Gastrocnemius medialis (tissue), 4 donors: ENCODE measurements at regions not wholly inside any gene's neighbourhood (a gene's known extent, or its start where the extent isn't known, plus 50 kb on each side); places are given as distances from the start of the nearest gene placed in this dataset.

Experiments
- ATAC-seq, 2 donors: fragments of 150-250 bp; one replicate each; pipeline ENCODE4 v1.9.1; 2016
- DNase-seq, 2 donors: peaks; one replicate each; pipeline ENCODE4 v3.0.0-alpha.2; 2019
- H3K27ac ChIP-seq, 4 donors: fragments of 200-600 bp; sonication (generic); 1 replicate in 1 of 4; 2 replicates in 3 of 4; pipeline ENCODE4 v1.5.1; 2016 to 2018; ENCODE audit warnings: mild to moderate bottlenecking in 2 of 4, moderate library complexity in 1 of 4
- H3K27me3 ChIP-seq, 3 donors: fragments of 200-600 bp; sonication (generic) in 2 of 3; 1 replicate in 1 of 3; 2 replicates in 2 of 3; pipeline versions ENCODE4 v1.5.1 to v1.6.0; 2016 to 2019; ENCODE audit warnings: mild to moderate bottlenecking in 1 of 3, moderate library complexity in 1 of 3
- H3K36me3 ChIP-seq, 2 donors: fragments of 200-600 bp; sonication (generic) in 1 of 2; one replicate each; pipeline ENCODE4 v1.5.1; 2017 to 2018
- H3K4me1 ChIP-seq, 2 donors: fragments of 200-600 bp; sonication (generic) in 1 of 2; one replicate each; pipeline ENCODE4 v1.5.1; 2016 to 2017; ENCODE audit warnings: mild to moderate bottlenecking in 2 of 2
- H3K4me3 ChIP-seq, 4 donors: fragments of 200-600 bp; sonication (generic) in 3 of 4; 1 replicate in 1 of 4; 2 replicates in 3 of 4; pipeline ENCODE4 v1.5.1; 2016 to 2019; ENCODE audit warnings: mild to moderate bottlenecking in 2 of 4
- H3K9me3 ChIP-seq, 3 donors: fragments of 200-600 bp; sonication (generic) in 2 of 3; 1 replicate in 1 of 3; 2 replicates in 2 of 3; pipeline ENCODE4 v1.5.1; 2016 to 2019
- CTCF ChIP-seq, 5 experiments: fragments of 450-650 bp in 3 of 5; fragments of 200-600 bp in 2 of 5; sonication (generic) in 2 of 5; IDR thresholded peaks in 4 of 5; conservative IDR thresholded peaks in 1 of 5; 1 replicate in 4 of 5; 2 replicates in 1 of 5; pipeline ENCODE4 v1.5.1; 2016 to 2019; ENCODE audit warnings: antibody characterized with exemption in 5 of 5, mild to moderate bottlenecking in 3 of 5, moderate library complexity in 3 of 5
- POLR2A ChIP-seq, 2 donors: fragments of 450-650 bp; IDR thresholded peaks; one replicate each; pipeline ENCODE4 v1.6.1; 2017; ENCODE audit warnings: antibody characterized with exemption in 2 of 2, mild to moderate bottlenecking in 2 of 2, moderate library complexity in 2 of 2
- in situ Hi-C, 4 donors: fragments of 200-750 bp; cut with MboI; loops; one replicate each; pipeline versions ENCODE4 v1.15.0 to v1.8.0; 2017; ENCODE audit warnings: low sequenced_read_pairs in 4 of 4
- intact Hi-C: fragments of 100-400 bp; cut with DNase I; formaldehyde crosslinking; loops from one replicate; pipeline ENCODE4 v1.15.1; 2023; ENCODE audit warnings: low total_unique reads

- Histone ChIP-seq H3K36me3 (no peaks in the 10 kb centered on the region), H3K4me3 (no peak overlapping the region), H3K27me3 (peaks cover 11 to 27% (median 15%) of the 10 kb centered on the region in 3 donors), H3K27ac (no peak overlapping the region), H3K4me1 (no peaks in the 10 kb centered on the region), H3K9me3 (no peaks in the 10 kb centered on the region)
- intact Hi-C loops (no loop called here), in situ Hi-C loops (no loop called here)
- TF ChIP-seq POLR2A (IDR thresholded peaks at IDR 0.05) (no peak), CTCF (IDR thresholded peaks at IDR 0.05 in 4 of 5, conservative IDR thresholded peaks at IDR 0.05 in 1 of 5) (no peak)
- DNase-seq = no peak
- ATAC-seq = no peak
Measured at GRCh38 chr16:86443508-86444147, 66.7 kb upstream of the FOXF1 start.

- peaks cover 11 to 27% (median 15%) of the 10 kb centered on the region in 3 donors for H3K27me3 ChIP-seq
- TF ChIP-seq CTCF (IDR thresholded peaks at IDR 0.05 in 4 of 5, conservative IDR thresholded peaks at IDR 0.05 in 1 of 5) (no peak), POLR2A (IDR thresholded peaks at IDR 0.05) (no peak)
- intact Hi-C loops = no loop called here
Measured at GRCh38 chr16:86444261-86444660, 66.1 kb upstream of the FOXF1 start.

GRCh38 chr16:86444661-86445060 lies 65.7 kb upstream of the FOXF1 start:
- Histone ChIP-seq H3K4me1 (no peaks in the 10 kb centered on the region), H3K36me3 (no peaks in the 10 kb centered on the region), H3K4me3 (no peak overlapping the region), H3K27me3 (peaks cover 11 to 24% (median 15%) of the 10 kb centered on the region in 3 donors), H3K27ac (no peak overlapping the region), H3K9me3 (no peaks in the 10 kb centered on the region)
- intact Hi-C loops = no loop called here
- DNase-seq (no peak), ATAC-seq (no peak)
- in situ Hi-C loops = no loop called here
- TF ChIP-seq CTCF (IDR thresholded peaks at IDR 0.05 in 4 of 5, conservative IDR thresholded peaks at IDR 0.05 in 1 of 5) (no peak), POLR2A (IDR thresholded peaks at IDR 0.05) (no peak)

More at GRCh38 chr16:86444261-86444660, 66.1 kb upstream of the FOXF1 start:
- Histone ChIP-seq H3K36me3 (no peaks in the 10 kb centered on the region), H3K4me3 (no peak overlapping the region), H3K4me1 (no peaks in the 10 kb centered on the region), H3K27ac (no peak overlapping the region), H3K9me3 (no peaks in the 10 kb centered on the region)
- in situ Hi-C loops = no loop called here
- DNase-seq = no peak
- no peak for ATAC-seq

GRCh38 chr16:86446279-86446678 lies 64.0 kb upstream of the FOXF1 start:
- peaks cover 11 to 20% (median 16%) of the 10 kb centered on the region in 3 donors for H3K27me3 ChIP-seq
- no peak for TF ChIP-seq CTCF (IDR thresholded peaks at IDR 0.05 in 4 of 5, conservative IDR thresholded peaks at IDR 0.05 in 1 of 5)
- TF ChIP-seq POLR2A (IDR thresholded peaks at IDR 0.05) = no peak
- ATAC-seq (no peak), DNase-seq (no peak)
- H3K9me3 ChIP-seq = no peaks in the 10 kb centered on the region
- no peaks in the 10 kb centered on the region for H3K36me3 ChIP-seq
- intact Hi-C loops (no loop called here), in situ Hi-C loops (no loop called here)
- H3K27ac ChIP-seq = no peak overlapping the region
- no peaks in the 10 kb centered on the region for H3K4me1 ChIP-seq
- H3K4me3 ChIP-seq = no peak overlapping the region

- in situ Hi-C loops (no loop called here), intact Hi-C loops (no loop called here)
- Histone ChIP-seq H3K27ac (no peak overlapping the region), H3K4me1 (no peaks in the 10 kb centered on the region), H3K36me3 (no peaks in the 10 kb centered on the region), H3K27me3 (peaks cover 11 to 19% (median 14%) of the 10 kb centered on the region in 3 donors), H3K4me3 (no peak overlapping the region), H3K9me3 (no peaks in the 10 kb centered on the region)
- DNase-seq = no peak
- TF ChIP-seq POLR2A (IDR thresholded peaks at IDR 0.05) (no peak), CTCF (IDR thresholded peaks at IDR 0.05 in 4 of 5, conservative IDR thresholded peaks at IDR 0.05 in 1 of 5) (no peak)
- ATAC-seq = no peak
Measured at GRCh38 chr16:86447228-86447627, 63.1 kb upstream of the FOXF1 start.
